DMS153 treated with DMSO at 0.1 percent for 48 hours (cell line): ENCODE measurements at regions not wholly inside any gene's neighbourhood (a gene's known extent, or its start where the extent isn't known, plus 50 kb on each side); places are given as distances from the start of the nearest gene placed in this dataset.

Experiments used
- DNase-seq: peaks from one replicate; lab custom pipeline; 2025; ENCODE audit not compliant: unreplicated experiment; lab: John Stamatoyannopoulos, UW

GRCh38 chr5:63894690-63895089 is 67.6 kb downstream of the HTR1A start:
- DNase-seq, result no peak

GRCh38 chr5:63878788-63879187 is 83.5 kb downstream of the HTR1A start:
- no peak for DNase-seq

- no peak for DNase-seq
Observed at GRCh38 chr5:63877961-63878360, 84.3 kb downstream of the HTR1A start.

GRCh38 chr5:63860379-63860778 is 101.9 kb downstream of the HTR1A start:
- no peak for DNase-seq

- no peak for DNase-seq
Observed at GRCh38 chr5:63854076-63854475, 108.2 kb downstream of the HTR1A start.

- no peak for DNase-seq
Observed at GRCh38 chr5:63843190-63843589, 119.1 kb downstream of the HTR1A start.

GRCh38 chr5:63837437-63837836 is 124.8 kb downstream of the HTR1A start:
- no peak for DNase-seq

- no peak for DNase-seq
Observed at GRCh38 chr5:63831381-63831780, 130.9 kb downstream of the HTR1A start.

- DNase-seq, result no peak
Observed at GRCh38 chr5:63825984-63826383, 136.3 kb downstream of the HTR1A start.

GRCh38 chr5:63823583-63823982 is 138.7 kb downstream of the HTR1A start:
- no peak for DNase-seq

GRCh38 chr5:63822614-63823013 is 139.6 kb downstream of the HTR1A start:
- DNase-seq, result no peak

- no peak for DNase-seq
Observed at GRCh38 chr5:63820577-63820976, 141.7 kb downstream of the HTR1A start.

GRCh38 chr5:63812693-63813092 is 149.6 kb downstream of the HTR1A start:
- no peak for DNase-seq

GRCh38 chr5:63811961-63812360 is 150.3 kb downstream of the HTR1A start:
- DNase-seq, result no peak

- no peak for DNase-seq
Observed at GRCh38 chr5:63811286-63811685, 151.0 kb downstream of the HTR1A start.

- no peak for DNase-seq
Observed at GRCh38 chr5:63805151-63805550, 157.1 kb downstream of the HTR1A start.

- DNase-seq, result no peak
Observed at GRCh38 chr5:63803165-63803564, 159.1 kb downstream of the HTR1A start.

GRCh38 chr5:63794979-63795378 is 167.3 kb downstream of the HTR1A start:
- no peak for DNase-seq

- DNase-seq, result no peak
Observed at GRCh38 chr5:63794296-63794695, 167.9 kb downstream of the HTR1A start.

- no peak for DNase-seq
Observed at GRCh38 chr5:63774939-63775338, 187.3 kb downstream of the HTR1A start.

GRCh38 chr5:63768221-63768620 is 194.0 kb downstream of the HTR1A start:
- DNase-seq, result no peak

GRCh38 chr5:63760965-63761364 is 201.3 kb downstream of the HTR1A start:
- no peak for DNase-seq

GRCh38 chr5:63743096-63743798 is 219.0 kb downstream of the HTR1A start:
- DNase-seq, result no peak
